Left renal pelvis (tissue), 4 donors: ENCODE measurements at regions not wholly inside any gene's neighbourhood (a gene's known extent, or its start where the extent isn't known, plus 50 kb on each side); places are given as distances from the start of the nearest gene placed in this dataset.

Experiments
- DNase-seq, 4 donors: peaks; one replicate each; pipeline ENCODE4 v3.0.0-alpha.2; 2013; ENCODE audit warnings: low read depth in 4 of 4, low spot score in 3 of 4

DNA sequence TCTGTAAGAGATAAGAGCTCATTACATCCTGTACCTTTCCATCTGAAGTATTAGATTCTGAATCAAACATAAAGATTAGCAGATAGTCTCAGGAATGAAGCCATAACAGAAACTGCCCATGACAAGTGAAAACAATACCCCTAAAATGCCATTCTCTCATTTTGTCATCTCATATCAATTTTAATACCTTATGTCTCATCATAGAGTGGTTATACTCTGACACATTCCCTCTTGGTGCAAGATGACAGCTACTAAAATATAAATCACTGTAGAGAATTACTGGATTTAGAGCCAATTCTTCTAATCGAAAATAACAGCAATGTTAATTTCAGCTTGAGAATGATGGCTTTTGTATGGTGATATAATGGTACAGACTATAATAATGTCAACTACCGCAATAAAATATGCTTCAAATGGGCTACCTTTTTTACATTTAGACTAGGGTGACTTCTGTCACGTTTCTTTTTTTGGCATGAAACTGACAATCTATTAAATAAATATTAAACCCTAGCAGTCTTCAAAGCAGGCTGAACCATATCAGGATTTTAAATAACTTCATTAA is 125.1 kb upstream of the ITGA4 start:
- DNase-seq, result no peak

DNA sequence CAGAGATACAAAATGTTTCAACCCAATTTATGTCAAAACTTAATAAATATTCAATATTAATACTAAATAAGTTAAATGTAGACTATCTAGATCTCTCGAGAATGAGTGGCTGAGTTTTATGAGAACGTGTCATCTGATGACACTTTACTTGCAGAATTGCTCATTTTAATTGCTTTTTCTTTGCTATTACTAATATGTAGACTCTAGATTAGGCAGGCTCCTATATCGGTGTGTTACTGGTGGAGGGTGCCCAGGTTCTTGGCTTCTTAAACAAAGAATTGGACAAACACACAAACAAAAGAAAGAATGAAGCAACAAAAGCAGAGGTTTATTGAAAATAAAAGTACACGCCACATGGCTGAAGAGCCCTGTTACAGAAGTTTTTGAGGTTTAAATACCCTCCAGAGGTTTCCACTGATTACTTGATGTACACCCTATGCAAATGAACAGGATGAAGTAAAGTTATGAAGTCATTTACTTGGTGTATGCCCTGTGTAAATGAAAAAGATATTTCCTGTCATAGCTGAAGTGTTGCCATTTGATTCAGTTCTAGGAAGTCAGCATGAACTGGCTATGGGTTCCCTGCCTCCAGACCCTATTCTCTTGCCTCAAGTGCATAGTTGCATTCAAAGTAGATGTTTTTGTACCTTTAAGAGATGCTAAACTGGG is 122.9 kb upstream of the ITGA4 start:
- DNase-seq, result no peak

DNA sequence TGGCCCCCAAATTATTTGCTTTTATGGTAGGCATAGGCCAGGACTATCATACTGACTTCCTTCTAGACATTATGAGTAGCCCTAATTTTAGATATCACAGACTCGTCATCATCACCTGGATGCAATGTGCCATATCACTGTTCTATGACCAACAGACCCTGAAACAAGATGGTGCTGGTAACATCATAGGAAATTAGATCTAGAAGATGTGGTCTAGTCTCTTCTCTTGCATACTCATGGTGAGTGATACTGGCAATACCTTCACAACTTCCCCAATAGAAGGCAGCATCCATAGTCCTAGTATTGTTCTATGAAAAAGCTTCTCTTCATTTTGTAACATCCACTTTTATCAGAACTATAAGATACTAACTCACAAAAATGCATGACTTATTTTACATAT is 116.3 kb upstream of the ITGA4 start:
- DNase-seq, result no peak

DNA sequence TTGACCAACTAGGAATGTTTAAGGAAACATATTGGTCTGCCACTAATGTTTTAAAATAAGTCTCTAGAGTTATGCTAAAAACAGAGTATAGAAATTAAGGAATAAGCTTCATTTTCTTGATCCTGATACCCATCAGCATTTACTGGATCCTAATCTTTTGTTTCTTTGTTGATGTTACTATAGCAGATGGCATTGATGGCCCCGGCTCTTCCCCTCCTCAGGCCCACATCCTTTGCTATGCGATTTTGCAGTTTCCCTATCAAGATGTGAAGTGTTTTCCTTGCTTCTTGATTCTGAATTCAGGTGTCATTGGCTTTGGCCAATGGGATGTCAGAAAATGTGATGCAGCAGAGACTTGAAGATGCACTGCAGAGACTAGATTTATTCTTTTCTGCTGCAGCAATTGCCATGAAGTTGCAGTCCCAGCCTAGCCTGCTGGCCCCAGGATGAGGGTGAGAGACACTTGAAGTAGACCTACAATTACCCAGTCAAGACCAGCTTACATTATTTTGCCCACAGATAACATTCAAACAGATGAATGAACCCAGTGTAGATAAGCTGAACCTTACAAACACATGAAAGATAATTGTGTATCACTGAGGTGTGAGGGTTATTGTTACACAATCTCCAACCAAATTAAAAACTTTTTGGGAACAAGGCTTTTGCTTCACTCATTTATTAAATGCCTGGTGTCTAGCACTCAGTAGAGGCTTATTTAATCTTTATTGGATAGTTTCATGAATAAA is 115.2 kb upstream of the ITGA4 start:
- DNase-seq, result no peak

DNA sequence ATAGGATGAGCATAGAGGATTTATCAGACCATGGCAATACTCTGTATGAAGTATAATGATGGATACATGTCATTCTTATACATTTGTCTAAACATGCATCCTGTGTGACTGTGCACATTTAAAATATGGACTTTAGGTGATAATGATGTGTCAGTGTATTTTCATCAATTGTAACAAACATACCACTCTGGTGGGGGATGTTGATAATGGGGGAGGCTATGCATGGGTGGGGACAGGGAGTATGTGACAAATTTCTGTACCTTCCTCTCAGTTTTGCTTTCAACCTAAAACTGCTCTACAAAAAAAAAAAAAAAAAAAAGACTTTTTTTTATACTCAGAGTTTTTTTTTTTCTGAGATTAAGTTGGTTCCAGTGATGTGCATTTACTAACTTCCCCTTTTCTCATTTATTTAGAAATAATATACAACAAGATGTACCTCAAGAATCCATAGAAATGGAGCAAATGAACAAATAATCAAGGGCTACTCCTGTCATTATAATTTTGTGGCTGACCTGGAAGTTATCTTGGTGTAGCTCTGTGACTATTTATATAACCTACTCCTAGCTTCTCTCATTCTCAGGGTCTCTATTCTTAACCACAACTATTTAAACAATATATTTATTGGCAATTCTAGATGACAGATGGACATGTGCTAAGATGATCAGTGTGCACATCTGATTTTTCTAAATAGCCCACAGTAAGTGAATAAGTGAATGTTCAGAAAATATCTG is 108.9 kb upstream of the ITGA4 start:
- no peak for DNase-seq

DNA sequence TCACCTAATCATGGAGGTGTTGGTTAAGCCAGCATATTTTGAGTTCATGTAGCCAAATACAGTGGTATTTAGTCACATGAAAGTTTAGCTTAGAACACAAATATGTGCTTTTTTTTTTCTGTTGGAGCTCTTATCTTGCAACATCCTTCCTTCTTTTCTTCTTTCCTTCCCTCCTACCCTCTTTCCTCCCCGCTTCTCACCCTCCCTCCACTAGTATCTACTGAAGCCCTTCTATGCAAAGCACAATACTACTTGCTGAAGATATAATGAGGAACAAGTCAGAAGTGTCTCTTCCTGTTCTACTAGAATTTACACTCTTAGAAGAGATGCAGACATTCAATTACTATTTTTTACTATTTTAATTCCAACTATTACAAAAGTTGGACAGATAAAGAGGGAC is 105.0 kb upstream of the ITGA4 start:
- no peak for DNase-seq

DNA sequence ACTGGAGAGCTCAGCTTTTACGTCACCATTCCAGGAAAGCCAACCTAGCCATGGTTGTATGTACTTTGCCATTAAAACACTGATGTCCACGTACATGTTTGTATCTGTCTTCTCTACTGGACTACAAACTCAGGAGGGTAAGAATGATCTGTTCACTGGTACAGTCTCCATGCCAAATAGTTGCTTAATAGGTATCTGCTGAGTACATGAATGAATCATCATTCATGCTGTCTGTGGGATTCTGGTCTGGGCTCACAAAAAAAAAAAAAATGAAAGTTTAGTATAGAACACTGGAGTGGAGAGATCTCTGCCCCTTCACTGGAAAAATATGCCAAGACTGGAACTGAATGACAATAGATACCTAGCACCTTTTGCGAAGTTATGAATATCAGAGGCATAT is 102.6 kb upstream of the ITGA4 start:
- DNase-seq, result no peak

DNA sequence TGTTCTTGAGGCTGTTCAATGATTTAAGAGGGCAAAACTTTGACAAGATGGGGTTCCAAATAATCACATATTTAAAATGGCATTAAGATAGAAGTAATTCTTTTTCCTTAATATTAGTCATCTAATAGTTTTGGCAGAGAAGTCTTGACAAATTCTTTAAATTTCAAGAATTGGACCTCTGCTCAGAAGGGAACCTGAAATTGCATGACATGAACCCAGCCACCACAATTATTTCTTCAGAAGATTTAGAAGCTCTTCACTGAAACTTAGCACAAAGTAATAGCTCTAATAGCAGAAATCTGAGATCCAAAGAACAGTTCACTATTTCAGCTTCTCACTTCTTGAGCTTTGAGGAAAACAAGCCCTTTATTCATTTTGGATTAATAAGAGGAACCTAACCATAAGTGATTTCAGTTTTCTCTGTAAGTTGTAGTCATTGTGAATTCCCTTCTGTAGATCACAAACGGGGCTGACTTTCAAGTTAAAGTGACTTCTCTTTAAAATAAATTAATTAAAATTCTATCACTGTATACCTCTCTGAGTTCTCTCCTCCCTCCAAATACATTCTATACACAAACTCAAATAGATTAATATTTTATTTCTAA is 100.6 kb upstream of the ITGA4 start:
- DNase-seq, result no peak

DNA sequence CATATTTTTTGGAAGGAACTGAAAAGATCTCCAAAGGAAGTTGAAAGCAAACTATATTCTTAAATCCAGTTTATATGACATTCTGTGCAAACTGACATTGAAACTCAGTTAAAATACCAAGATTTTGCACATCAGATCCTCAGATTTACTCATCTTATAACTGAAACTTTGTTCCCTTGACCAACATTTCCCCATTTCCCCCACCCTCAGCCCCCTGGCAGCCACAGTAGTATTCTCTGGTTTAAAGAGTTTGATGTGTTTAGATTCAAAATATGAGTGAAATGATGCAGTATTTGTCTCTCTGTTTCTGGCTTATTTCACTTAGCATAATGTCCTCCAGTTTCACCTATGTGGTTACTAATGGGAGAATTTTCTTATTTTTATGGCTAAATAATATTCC is 99.2 kb upstream of the ITGA4 start:
- DNase-seq, result no peak

DNA sequence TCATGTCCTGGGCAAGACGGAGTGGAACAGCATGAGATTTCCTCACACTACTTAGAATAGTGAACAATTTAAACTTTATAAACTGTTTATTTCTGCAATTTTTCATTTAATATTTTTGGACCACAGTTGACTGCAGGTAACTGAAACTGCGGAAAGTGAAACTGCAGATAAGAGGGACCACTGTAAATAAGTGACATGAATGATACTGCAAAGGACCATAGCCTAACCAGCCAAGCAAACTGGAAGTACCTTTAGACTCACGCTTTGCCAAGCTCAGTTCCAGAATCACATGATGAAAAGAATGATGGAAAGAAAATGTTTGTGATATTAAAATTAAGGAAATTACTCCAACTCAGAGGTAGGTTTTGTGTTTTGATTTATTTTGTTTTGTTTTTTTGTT is 94.6 kb upstream of the ITGA4 start:
- DNase-seq, result no peak

DNA sequence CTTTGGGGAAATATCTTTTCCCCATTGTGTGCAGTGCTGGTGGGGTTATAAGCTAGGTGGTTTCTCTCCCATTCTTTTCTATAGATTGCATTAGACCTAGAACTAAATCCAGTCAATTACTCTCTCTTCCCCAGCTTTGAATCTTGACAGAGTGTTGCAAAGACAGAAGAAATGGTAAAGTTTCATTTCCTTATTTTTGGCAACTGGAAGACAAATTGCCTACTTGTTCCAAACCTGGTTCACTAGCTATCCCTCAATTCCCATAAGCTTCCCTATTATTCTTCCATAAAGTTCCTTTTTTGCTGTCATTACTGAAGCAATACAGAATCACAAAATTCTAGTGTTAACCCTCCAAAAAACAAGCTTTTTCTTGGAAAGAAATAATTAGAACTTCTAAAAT is 94.0 kb upstream of the ITGA4 start:
- DNase-seq, result no peak

DNA sequence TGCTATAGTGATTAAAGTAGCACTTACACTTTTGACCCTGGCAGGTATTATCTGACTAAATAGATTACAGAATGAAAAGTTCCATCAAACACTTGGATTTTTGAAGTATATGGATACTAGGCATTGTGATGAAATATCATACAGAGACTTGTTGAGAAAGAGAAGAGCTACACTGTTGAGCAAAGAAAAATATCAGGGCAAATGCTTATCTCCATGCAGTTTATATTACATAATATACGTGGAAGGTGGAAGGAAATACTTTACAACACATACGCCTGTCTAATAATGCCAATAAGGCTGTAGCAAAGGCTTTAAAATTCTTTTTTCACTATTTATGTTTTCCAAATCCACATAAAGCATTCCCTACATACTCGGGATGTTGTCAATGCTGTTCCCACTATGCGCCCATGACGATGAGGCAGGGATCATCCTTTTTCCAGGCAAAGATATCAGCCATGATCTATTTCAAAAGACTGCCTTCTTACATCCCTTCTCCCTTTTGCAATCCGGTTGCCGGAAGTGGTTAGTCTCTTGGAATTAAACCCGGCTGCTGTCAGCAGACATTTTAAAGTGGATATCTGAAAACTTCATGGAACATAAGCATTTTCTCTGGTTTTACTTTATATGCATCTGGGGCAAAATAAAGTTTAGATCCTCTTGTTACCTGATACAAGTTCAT is 92.6 kb upstream of the ITGA4 start:
- no peak for DNase-seq

DNA sequence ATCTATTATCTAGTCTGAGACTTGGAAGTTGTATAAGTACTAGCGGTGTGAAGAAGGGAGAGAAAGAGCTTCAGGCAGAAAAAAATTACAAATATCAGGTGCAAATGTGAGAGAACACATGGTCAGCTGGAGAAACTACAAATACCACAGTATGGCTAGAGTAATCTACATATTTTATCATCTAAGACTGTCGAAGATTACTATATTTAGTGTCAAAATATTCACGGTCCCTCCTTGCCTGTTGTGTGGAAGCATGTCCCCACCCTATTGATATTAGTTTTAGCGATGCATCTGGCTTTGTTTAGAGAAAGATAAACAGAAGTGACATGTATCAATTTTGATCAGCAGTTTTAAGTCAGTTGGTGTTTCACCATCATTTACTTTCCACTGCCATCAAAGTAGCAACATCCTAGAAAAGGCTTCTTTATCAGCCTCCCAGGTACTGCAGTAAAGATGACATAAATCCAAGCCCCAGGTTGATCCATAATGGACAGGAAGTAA is 90.5 kb upstream of the ITGA4 start:
- no peak for DNase-seq

DNA sequence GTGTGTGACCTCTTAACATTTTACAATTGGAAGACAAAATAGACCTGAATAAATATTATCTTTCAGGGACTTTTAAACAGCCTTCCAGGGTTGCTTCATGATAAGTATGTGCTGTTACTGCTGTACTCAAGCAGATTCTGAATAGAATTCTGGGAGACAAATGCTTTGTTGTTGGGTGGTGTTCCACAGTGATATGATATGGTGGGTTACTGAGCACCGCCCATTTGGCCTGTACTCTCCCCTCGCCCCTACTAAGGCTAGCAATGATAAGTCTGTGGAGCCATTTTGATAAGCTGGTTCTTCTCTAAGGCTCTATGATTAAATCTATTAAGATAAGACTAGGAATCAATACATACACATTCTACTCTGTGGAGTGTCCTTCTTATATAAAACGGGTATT is 89.8 kb upstream of the ITGA4 start:
- DNase-seq, result no peak

DNA sequence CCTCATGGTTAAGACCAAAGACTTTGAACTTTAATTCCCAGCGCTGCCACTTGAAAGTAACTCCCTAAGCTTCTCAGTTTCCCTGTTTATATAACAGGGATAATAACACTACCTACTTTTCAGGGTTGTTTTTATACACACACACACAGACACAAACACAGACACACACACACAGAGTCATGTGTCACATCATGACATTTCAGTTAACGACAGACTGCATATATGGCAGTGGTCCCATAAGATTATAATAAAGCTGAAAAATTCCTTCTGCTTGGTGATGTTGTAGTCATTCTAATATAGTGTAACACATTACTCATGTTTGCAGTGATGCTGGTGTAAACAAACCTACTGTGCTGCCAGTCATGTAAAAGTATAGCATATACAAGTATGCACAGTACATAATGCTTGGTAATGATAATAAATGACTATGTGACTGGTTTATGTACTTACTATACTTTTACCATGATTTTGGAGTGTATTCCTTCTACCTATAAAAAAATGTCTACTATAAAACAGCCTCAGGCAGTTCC is 89.2 kb upstream of the ITGA4 start:
- DNase-seq, result no peak

DNA sequence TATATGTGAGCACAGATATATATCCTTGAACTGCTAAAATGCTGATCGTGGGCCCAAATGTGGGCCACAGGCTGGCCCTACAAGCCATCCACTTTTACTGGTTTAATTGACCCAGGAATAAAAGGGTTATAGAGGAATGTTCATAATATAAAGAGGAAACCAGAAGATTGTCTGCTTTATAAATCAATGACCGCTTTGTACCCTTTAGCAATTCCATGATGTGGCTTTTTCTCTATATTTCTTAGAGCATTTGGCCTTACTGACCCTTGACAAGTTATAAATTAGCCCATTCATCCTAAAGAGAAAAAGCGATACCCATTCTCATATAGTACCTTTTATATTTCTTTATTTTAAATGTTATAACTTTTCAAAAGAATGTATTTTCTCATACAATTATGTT is 87.1 kb upstream of the ITGA4 start:
- no peak for DNase-seq

DNA sequence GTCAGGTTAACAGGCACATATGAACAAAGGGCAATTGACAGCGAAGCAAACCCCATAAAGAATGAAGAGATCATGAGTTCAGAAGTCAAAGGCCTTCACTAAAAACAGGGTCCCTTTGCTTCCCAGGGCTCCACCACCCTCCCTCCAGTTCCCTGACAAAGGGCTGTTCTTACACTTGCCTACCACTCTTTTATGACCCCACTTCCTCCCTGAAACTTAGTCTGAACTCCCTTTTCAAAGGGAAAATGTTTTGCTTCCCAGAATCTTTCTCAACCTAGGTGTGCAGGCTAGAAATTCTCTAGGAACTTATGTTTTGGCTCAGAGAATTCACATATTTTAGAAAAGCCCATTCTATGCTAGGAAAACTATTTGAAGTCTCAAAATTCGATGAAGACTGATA is 86.0 kb upstream of the ITGA4 start:
- no peak for DNase-seq

DNA sequence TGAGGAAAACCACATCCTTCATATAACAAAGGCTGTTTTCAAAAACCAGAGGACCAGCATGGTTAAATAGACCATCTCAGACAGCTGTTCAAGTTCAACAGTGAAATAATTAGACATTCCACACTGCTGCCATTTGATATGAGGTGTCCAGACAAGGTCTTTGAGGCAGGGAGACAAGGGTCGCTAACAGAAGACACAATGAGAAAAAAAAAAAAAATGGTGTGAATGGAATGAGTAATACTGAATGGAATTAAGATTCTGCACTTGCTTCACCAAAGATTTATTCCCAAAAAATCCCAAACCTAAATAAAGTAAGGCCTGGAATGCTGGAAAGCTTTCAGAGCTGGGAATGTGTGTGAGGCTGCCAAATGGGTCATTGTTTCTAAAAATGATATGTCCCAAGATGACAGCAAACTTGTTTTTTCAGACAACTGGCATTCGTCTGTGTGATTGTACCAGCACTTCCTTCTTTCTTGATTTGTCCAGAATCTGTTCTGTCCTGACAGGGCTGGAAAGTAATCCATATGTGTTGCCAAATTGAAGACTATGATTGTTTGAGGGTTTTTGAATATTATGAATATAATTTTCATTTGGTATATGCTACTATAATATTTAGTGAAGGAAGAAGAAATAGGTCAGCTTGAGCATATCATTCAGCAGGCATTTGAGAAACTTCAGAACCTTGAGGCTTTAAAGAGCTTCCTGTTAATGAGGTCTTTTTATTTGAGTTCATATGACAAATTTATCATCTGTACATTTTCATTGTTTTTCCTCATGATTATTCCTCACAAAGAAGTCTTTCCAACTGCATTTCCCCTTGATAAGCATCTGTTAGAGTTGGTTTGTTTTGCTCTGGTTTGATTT is 85.2 kb upstream of the ITGA4 start:
- DNase-seq, result no peak

DNA sequence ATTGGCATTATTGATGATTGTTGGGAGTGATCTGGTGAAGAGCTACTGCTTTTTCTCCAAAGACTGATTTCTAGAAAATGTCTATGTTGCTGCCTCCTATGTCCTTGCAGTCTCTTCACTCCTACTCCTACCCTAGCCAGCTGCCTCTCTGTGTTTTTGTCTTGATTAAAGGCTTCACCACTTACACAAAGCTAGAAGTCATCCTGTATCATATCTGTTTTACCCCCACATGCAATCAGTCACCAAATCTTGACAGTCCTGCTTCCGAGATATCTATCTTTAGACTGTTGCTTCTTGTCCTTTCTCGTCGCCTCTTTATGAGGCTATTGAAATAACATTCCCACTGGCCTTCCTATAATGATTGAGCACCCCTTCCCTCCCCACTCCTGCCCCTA is 84.5 kb upstream of the ITGA4 start:
- no peak for DNase-seq
